ENCODE measurements at regions not wholly inside any gene's neighbourhood (a gene's known extent, or its start where the extent isn't known, plus 50 kb on each side); places are given as distances from the start of the nearest gene placed in this dataset.
"Not testable (repeated sequence)": the region's sequence is repeated elsewhere in the genome, so short reads cannot be mapped to it uniquely, and the experiment has no call there.

DNA sequence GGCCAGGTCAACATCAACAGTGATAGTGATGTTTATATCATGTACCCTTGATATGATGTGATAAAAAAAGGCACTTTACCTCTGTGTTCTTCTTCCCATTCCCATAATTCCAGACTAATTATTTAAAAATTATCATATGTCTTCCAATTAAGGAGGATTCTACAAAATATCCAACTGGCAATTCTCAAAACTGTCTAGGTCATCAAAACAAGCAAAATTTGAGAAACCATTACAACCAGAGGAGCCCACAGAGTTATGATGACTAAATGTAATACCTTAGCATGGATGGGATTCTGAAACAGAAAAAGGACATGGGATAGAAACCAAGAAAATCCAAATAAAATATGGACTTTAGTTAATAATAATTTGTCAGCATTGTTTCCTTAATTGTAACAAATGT, 428.6 kb upstream of the AMOT start:
- DNase-seq (no peak), ATAC-seq (no peak)
- no peaks in the 10 kb centered on the region for H3K9me3 Mint-ChIP-seq
- no peak overlapping the region for H3K4me3 Mint-ChIP-seq
- no peaks in the 10 kb centered on the region for H3K27me3 Mint-ChIP-seq
- H3K4me1 Mint-ChIP-seq: no peaks in the 10 kb centered on the region
- no peak overlapping the region for H3K27ac Mint-ChIP-seq

- no peaks in the 10 kb centered on the region for H3K4me1 Mint-ChIP-seq
- H3K27ac Mint-ChIP-seq: no peak overlapping the region
- H3K27me3 Mint-ChIP-seq: no peaks in the 10 kb centered on the region
- DNase-seq: no peak
- H3K9me3 Mint-ChIP-seq: no peaks in the 10 kb centered on the region
- ATAC-seq: no peak
- H3K4me3 Mint-ChIP-seq: no peak overlapping the region
Measured at GRCh38 chrX:113260474-113260873, 419.8 kb upstream of the AMOT start.

DNA sequence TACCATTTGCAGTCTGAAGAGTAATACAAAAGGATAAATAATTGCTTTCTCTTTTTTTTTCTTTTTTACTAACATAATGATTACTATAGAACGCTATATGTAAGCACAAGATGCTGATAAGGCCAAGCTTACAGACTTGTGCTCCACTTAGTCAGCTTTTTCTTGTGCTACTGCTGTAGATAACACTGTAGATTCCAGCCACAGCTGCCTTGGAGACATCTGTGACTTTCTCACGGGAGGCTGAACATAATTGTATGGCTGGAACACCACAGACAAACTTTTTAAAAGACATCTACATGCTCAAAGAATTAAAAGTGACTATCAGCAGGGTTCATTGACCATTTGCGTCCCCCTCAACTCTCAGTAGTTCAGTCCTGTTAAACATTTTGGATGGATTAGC, 381.7 kb upstream of the AMOT start:
- H3K27ac Mint-ChIP-seq: no peak overlapping the region
- no peak for ATAC-seq
- no peak for DNase-seq

DNA sequence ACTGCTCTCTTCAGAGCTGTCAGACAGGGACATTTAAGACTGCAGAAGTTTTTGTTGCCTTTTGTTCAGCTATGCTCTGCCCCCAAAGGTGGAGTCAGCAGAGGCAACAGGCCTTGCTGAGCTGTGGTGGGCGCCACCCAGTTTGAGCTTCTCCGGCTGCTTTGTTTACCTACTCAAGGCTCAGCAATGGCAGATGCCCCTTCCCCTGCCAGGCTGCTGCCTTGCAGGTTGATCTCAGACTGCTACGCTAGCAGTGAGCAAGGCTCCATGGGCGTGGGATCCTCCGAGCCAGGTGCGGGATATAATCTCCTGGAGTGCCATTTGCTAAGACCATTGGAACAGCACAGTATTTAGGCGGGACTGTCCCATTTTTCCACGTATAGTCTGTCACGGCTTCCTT, 371.4 kb upstream of the AMOT start:
- H3K27me3 Mint-ChIP-seq: no peaks in the 10 kb centered on the region
- no peaks in the 10 kb centered on the region for H3K4me1 Mint-ChIP-seq
- H3K27ac Mint-ChIP-seq: no peak overlapping the region
- H3K4me3 Mint-ChIP-seq: no peak overlapping the region
- no peak for DNase-seq
- peaks cover 6 to 9% of the 10 kb centered on the region in 2 donors for H3K9me3 Mint-ChIP-seq
- no peak for ATAC-seq

More for the DNA sequence above, 381.7 kb upstream of the AMOT start:
- Mint-ChIP-seq H3K27me3 (no peaks in the 10 kb centered on the region), H3K4me1 (no peaks in the 10 kb centered on the region), H3K9me3 (peaks cover 0 to 5% of the 10 kb centered on the region in 2 donors), H3K4me3 (no peak overlapping the region)

DNA sequence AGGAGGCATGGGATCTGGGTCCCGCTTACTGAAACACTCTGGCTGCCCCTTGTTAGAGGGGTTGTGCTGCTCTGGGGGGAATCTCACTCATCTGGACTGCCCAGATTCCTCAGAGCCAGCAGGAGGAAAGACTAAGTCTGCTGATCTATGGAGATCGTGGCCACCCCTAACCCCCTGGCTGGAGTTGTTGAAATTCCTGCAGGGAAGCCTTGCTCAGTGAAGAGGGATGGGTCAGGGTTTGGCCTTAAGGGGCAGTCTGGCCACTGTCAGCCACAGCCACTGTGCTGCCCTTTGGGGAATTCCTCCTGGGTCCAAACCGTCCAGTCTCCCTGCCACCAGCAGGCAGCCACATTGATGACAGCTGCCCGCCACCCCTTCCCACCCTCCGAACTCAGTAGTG, 362.0 kb upstream of the AMOT start:
- ATAC-seq (no peak), DNase-seq (no peak)
- no peak overlapping the region for H3K4me3 Mint-ChIP-seq
- H3K4me1 Mint-ChIP-seq: no peaks in the 10 kb centered on the region
- no peak overlapping the region for H3K27ac Mint-ChIP-seq
- no peaks in the 10 kb centered on the region for H3K27me3 Mint-ChIP-seq
- peaks cover 8 to 15% of the 10 kb centered on the region in 2 donors for H3K9me3 Mint-ChIP-seq

DNA sequence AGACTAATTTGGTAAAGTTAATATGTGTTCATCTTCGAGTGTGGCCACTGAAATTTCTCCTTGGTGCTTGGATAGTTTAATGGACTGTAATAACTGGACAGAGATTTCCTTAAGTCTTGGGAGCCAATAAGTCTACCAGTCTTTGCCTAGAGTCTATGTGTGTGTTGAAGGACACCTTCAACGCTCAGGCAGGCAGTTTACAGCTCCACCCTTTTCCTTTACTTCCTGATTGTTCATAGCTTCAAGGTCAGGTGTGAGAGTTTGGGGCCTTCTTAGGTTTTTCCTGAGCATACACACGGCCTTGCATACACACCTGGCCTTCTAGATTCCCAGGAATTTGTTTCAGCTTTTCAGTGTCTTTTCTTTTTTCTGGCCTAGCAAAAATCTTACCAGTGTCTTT, 355.3 kb upstream of the AMOT start:
- Mint-ChIP-seq H3K27ac (no peak overlapping the region), H3K9me3 (peaks cover 0 to 2% of the 10 kb centered on the region in 2 donors), H3K4me1 (no peaks in the 10 kb centered on the region), H3K4me3 (no peak overlapping the region), H3K27me3 (no peaks in the 10 kb centered on the region)
- ATAC-seq (no peak), DNase-seq (no peak)

GRCh38 chrX:113192418-113192817, 351.8 kb upstream of the AMOT start:
- no peak overlapping the region for H3K27ac Mint-ChIP-seq
- no peaks in the 10 kb centered on the region for H3K4me1 Mint-ChIP-seq
- DNase-seq: no peak
- ATAC-seq: no peak
- no peaks in the 10 kb centered on the region for H3K27me3 Mint-ChIP-seq
- H3K9me3 Mint-ChIP-seq: no peaks in the 10 kb centered on the region
- H3K4me3 Mint-ChIP-seq: no peak overlapping the region

GRCh38 chrX:113157496-113157895, 316.9 kb upstream of the AMOT start:
- no peak overlapping the region for H3K4me3 Mint-ChIP-seq
- H3K9me3 Mint-ChIP-seq: peaks cover 3 to 16% of the 10 kb centered on the region in 2 donors
- no peak overlapping the region for H3K27ac Mint-ChIP-seq
- ATAC-seq (no peak), DNase-seq (no peak)
- H3K4me1 Mint-ChIP-seq: no peaks in the 10 kb centered on the region
- H3K27me3 Mint-ChIP-seq: no peaks in the 10 kb centered on the region

- not testable (repeated sequence) for ATAC-seq, H3K27me3 Mint-ChIP-seq, H3K27ac Mint-ChIP-seq, H3K4me3 Mint-ChIP-seq, DNase-seq, H3K4me1 Mint-ChIP-seq
- peaks cover 3 to 16% of the 10 kb centered on the region in 2 donors for H3K9me3 Mint-ChIP-seq
Measured at GRCh38 chrX:113154315-113154714, 313.7 kb upstream of the AMOT start.

DNA sequence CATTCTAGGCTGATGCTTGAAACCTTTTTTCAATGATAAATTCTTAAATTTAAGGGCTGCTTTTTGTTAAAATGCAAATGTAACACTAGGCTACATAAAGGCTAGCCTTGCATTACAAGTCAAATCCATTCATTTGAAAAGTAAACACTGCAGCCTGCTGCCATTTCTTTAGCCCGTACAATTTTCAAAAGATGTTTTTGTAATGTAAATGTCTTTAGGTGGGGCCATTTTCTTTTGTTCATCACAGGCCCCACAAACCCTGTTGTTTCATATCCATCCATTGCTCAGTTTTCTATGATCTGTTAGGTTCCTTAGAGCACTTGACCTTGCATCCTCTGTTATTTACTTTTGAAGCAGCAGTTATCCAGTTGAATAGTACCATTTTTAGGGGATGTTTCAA, 296.2 kb upstream of the AMOT start:
- no peaks in the 10 kb centered on the region for H3K27me3 Mint-ChIP-seq
- H3K4me3 Mint-ChIP-seq: no peak overlapping the region
- no peaks in the 10 kb centered on the region for H3K9me3 Mint-ChIP-seq
- no peak for ATAC-seq
- no peaks in the 10 kb centered on the region for H3K4me1 Mint-ChIP-seq
- H3K27ac Mint-ChIP-seq: no peak overlapping the region
- DNase-seq: no peak

GRCh38 chrX:113133316-113133715, 292.7 kb upstream of the AMOT start:
- H3K27ac Mint-ChIP-seq: no peak overlapping the region
- H3K4me3 Mint-ChIP-seq: no peak overlapping the region
- H3K4me1 Mint-ChIP-seq: no peaks in the 10 kb centered on the region
- H3K27me3 Mint-ChIP-seq: no peaks in the 10 kb centered on the region
- no peaks in the 10 kb centered on the region for H3K9me3 Mint-ChIP-seq
- DNase-seq: no peak
- no peak for ATAC-seq

DNA sequence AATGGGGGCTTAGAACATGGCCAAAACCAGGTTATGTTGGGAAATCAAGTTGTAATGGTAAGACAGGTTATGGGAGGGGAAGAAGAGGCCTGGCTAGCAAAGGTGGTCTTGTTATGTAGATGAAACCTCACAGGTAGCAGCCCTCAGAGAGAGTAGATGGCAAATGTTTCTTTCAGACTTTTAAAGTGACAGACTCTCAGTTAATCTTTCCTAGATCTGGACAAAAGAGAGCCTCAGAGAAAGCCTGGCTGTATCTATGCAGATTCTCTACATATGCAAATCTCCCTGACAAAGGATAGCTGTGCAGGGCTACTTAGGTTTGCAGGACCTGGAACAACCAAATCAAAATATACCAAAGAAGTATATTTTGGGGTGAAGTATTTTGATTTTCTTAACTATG, 284.1 kb upstream of the AMOT start:
- Mint-ChIP-seq H3K27me3 (no peaks in the 10 kb centered on the region), H3K4me1 (no peaks in the 10 kb centered on the region), H3K9me3 (no peaks in the 10 kb centered on the region), H3K27ac (no peak overlapping the region), H3K4me3 (no peak overlapping the region)
- DNase-seq: no peak
- no peak for ATAC-seq

DNA sequence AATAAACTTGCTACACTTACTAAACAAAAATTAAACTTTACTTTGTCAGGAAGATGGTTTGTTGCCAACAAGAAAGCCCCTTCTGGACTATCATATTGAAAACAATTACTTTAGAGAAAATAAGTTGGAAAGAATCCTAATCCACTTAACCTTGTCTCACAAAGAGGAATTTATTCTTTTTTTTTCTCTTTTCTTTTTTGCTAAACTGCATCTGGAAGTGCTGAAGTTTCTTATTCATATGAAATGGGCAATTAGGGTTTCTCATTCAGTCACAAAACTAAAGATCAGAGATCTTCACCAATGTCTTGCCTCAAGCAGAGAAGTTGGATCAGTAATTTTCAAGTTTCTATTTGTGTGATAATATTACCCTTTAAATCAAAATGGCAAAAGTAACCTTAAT, 234.9 kb upstream of the AMOT start:
- ATAC-seq: no peak
- peaks cover 0 to 5% of the 10 kb centered on the region in 2 donors for H3K9me3 Mint-ChIP-seq
- no peaks in the 10 kb centered on the region for H3K27me3 Mint-ChIP-seq
- H3K4me3 Mint-ChIP-seq: no peak overlapping the region
- DNase-seq: no peak
- no peak overlapping the region for H3K27ac Mint-ChIP-seq
- H3K4me1 Mint-ChIP-seq: no peaks in the 10 kb centered on the region

DNA sequence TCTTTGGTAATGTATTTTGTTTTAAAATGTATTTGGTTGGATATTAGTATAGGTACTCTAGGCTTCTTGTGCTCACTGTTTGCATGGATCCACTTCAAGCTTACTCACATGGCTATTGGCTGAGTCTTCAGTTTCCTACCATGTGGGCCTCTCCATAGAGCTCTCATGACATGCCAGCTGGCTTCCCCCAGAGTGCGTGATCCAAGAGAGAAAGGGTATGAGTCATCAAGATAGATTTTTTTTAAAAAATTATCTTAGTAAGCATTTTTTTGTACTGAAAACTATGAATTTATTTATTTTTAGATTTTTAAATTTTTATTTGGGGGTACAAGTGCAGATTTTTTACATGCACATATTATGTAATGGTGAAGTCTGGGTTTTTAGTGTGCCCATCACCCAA, 219.1 kb upstream of the AMOT start:
- Mint-ChIP-seq H3K9me3 (peaks cover 0 to 16% of the 10 kb centered on the region in 2 donors), H3K4me1 (no peaks in the 10 kb centered on the region), H3K27ac (no peak overlapping the region), H3K27me3 (no peaks in the 10 kb centered on the region), H3K4me3 (no peak overlapping the region)
- DNase-seq (no peak), ATAC-seq (no peak)

GRCh38 chrX:113058634-113059033, 218.0 kb upstream of the AMOT start:
- no peak for ATAC-seq
- no peak overlapping the region for H3K27ac Mint-ChIP-seq
- no peak for DNase-seq
- no peak overlapping the region for H3K4me3 Mint-ChIP-seq
- no peaks in the 10 kb centered on the region for H3K4me1 Mint-ChIP-seq
- no peaks in the 10 kb centered on the region for H3K27me3 Mint-ChIP-seq
- H3K9me3 Mint-ChIP-seq: peaks cover 0 to 10% of the 10 kb centered on the region in 2 donors

GRCh38 chrX:113048896-113049295, 208.3 kb upstream of the AMOT start:
- Mint-ChIP-seq H3K27me3 (no peaks in the 10 kb centered on the region), H3K4me1 (no peaks in the 10 kb centered on the region), H3K4me3 (no peak overlapping the region), H3K27ac (no peak overlapping the region), H3K9me3 (no peaks in the 10 kb centered on the region)
- ATAC-seq: no peak
- DNase-seq: no peak

DNA sequence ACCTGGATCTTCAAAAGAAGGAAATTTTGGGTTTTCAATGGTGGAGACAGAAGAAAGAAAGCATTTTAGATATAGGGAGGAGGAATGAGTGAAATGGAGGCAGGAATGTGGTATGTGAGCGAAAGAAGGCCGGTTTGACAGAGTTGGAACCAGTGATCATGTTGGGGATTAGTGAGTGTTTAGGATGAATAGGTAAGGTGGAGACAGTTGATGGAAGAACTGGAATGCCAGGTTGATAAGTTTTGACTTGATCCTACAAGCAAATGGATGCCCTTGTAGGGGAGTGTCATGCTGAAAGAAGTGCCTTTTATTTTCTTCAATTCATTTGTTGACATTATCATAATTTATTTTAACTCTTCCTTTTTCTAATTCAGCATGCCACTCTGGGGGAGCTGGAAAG, 207.8 kb upstream of the AMOT start:
- no peak overlapping the region for H3K4me3 Mint-ChIP-seq
- H3K27ac Mint-ChIP-seq: no peak overlapping the region
- H3K9me3 Mint-ChIP-seq: no peaks in the 10 kb centered on the region
- ATAC-seq (no peak), DNase-seq (no peak)
- H3K4me1 Mint-ChIP-seq: no peaks in the 10 kb centered on the region
- no peaks in the 10 kb centered on the region for H3K27me3 Mint-ChIP-seq

Measured in stimulated activated naive CD8-positive, alpha-beta T cell treated with anti-CD3 and anti-CD28 coated beads, Interleukin-15, amount 100 ng/mL, for 72 hours (primary cell).